ENCODE measurements at regions not wholly inside any gene's neighbourhood (a gene's known extent, or its start where the extent isn't known, plus 50 kb on each side); places are given as distances from the start of the nearest gene placed in this dataset.
"Not testable (repeated sequence)": the region's sequence is repeated elsewhere in the genome, so short reads cannot be mapped to it uniquely, and the experiment has no call there.

DNA sequence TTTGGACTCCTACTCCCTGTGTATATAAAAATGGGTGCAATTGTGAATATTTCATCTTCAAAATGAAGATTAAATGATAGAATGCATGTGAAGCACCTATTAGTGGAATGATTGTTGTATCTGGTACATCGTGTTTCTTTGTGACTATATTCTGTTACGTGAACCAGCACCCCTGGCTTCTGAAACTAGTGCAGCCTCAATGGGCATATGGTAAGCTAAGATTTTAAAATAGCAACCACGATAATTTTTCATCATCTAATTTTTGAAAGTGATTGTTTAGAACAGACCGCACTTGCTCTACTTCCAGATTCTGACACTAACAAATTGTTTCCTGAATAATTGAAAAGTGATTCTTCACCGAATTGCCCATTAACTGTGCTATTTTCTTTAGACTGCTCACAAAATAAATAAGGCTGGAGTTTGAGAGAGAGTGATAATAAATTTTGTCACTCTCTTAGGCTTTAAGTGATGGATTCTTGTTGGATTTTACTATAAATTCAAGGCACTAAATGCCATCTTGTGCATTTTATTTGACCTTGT, 806.1 kb upstream of the LRATD1 start:
- DNase-seq (ENCODE audit: low read depth, low spot score): no peak

DNA sequence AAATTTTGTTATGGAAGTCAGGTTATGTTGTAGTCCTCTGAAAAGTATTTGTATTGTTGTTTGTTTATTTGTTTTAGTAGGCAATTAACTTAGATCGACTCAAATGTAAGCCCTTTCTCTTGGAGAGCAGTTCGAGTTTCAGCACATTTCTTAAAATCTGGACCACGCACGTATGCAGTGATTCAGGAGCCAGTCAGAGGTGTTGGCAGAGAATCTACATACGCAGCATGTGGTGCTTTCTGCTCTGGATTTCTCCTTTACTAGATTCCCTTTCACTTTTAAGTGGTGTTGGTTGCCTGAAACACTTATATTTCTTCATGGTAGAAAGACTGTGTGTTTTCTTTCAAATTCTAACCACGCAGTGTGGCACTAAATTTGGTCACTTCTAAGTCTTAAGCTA, 773.9 kb upstream of the LRATD1 start:
- DNase-seq (ENCODE audit: low read depth, low spot score): no peak

GRCh38 chr2:13868275-13868674, 764.2 kb upstream of the LRATD1 start:
- DNase-seq (ENCODE audit: low read depth, low spot score): not testable (repeated sequence)

DNA sequence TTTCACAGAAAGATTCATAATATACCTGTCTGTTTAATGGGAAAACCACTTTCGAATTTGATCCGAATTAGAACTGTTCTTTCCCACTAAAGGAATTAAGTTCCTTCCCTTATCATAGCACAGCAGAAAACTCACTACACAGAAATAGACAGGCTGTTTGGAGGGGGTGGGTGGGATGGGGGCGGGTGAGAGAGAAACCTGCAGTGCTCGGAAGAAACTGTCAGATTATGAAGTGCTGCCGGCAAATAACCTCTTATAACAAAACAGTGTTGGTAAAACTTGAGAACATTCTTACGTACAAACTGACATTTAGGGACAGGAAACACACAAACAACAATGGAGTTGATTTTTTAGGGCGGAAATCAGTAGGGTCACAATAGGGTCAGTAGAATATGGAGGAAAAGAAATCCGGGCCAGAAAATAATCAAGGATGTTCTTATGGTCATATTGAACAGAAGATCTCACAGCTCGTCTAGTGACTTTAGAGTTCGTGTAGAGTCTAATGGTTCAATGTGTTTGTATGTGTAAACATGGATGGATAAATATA, 756.0 kb upstream of the LRATD1 start:
- DNase-seq (ENCODE audit: low read depth, low spot score): no peak

DNA sequence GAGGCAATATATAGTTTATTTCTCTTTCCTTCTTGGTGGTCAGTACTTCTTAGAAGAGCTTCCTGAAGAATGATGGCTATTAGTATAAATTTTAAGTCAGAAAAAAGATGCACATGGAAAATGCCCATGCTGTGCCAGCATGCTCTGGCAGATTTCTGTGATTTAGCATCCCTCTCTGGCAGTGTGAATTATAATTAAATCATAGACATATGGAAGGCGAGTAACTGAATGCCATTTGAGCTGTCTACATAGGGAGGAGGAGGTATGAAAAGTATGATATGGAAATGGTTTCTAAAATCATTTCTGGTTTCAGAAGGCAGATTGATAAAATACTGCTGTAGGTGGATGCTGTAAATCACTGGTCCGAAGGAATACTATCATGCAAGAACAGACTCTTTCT, 754.9 kb upstream of the LRATD1 start:
- no peak for DNase-seq (ENCODE audit: low read depth, low spot score)

GRCh38 chr2:13884291-13884976, 748.1 kb upstream of the LRATD1 start:
- no peak for DNase-seq (ENCODE audit: low read depth, low spot score)

- DNase-seq (ENCODE audit: low read depth, low spot score): no peak
Measured at GRCh38 chr2:13901526-13901925, 731.0 kb upstream of the LRATD1 start.

- DNase-seq (ENCODE audit: low read depth, low spot score): no peak
Measured at GRCh38 chr2:13905831-13906230, 726.7 kb upstream of the LRATD1 start.

DNA sequence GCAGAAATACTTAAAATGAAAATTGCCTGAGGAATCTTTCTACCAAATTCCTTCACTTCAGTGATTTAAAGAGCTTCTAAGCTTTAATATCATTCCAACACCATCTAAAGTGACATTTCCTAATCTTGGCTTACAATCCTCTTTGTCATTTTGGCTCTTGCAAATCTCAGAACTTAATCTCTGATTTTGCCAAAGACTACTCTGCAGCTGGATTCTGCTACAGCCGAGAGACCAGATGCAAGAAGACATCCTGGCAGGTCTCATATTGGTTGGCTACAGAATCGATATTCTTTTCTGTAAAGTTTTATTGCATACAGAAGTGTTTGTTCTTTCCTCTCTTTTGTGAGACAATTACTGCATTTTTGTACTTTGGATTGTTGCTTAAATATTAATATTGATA, 716.5 kb upstream of the LRATD1 start:
- no peak for DNase-seq (ENCODE audit: low read depth, low spot score)

DNA sequence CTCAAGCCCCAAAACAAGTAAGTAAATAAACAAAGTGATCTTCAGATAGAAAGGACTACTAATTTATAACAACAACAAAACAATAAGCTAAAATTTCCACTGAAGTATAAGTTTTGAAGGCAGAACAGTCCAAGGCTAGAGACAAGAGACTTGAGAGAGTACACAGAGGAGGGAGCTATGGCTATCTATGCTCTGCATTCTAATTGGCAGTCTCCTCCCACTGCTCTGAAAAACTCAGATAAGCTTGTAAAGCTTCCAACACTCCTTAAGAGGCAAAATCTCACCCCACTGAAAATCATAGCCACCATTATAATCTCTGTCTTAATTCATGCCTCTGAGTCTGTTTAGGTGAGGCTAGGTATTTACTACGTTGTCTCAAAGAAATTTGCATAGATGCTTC, 714.6 kb upstream of the LRATD1 start:
- no peak for DNase-seq (ENCODE audit: low read depth, low spot score)

GRCh38 chr2:13919981-13920382, 712.5 kb upstream of the LRATD1 start:
- DNase-seq (ENCODE audit: low read depth, low spot score): no peak

- DNase-seq (ENCODE audit: low read depth, low spot score): no peak
Measured at GRCh38 chr2:13921245-13921644, 711.3 kb upstream of the LRATD1 start.

- no peak for DNase-seq (ENCODE audit: low read depth, low spot score)
Measured at GRCh38 chr2:13923823-13924222, 708.7 kb upstream of the LRATD1 start.

DNA sequence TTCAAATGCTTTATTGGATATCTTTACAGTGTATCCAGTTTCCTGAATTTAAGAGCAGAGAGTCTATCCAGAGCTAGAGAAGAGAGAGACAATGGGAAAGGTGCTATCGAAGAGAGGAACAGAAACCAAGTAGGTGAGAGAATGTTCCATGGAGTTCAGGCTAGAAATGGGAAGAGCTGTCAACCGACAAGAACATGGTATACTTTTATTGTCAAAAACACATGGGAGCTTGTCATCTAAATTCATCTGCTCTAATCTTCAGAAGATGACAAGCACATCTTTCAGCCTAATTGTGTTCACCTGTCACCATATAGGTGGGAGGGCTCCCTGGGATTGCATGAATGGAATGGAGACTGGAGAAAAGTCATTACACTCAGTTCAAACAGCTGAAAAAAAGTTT, 690.4 kb upstream of the LRATD1 start:
- no peak for DNase-seq (ENCODE audit: low read depth, low spot score)

DNA sequence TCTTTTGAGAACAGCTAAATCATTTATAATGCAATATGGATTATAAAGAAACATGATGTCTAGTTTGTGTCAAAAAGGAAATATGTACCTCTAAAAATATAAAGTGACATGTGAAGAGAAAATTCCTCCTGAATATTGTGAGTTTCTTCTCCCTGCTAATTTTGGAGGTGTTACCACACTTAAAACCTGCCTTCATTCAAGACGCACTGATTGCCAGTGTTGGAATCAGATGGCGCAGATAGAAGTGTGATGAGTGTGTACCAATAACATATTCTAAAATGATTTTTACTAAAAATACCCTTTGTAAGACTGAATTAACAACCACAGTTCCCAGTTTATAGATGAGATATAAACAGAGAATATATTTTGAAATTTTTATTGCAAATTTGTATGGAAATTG, 681.8 kb upstream of the LRATD1 start:
- no peak for DNase-seq (ENCODE audit: low read depth, low spot score)

DNA sequence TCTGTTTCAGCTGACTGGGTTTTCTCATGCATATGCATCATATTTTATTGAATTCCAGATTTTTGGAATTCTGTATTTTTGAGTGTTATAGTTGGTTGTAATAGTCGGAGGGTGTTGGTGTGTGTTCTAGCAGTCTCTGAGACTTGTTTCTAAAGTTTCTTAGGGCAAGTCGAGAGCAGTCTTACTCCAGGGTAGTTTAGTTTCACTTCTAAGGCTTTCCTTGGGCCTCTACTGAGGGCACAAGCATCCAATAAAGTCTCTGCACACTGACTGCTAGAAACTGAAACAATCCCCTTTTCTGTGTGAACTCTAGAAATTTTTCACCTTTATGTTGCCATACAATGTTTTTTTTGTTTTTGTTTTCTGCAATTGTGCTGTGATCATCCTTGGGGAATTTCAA, 663.7 kb upstream of the LRATD1 start:
- no peak for DNase-seq (ENCODE audit: low read depth, low spot score)

DNA sequence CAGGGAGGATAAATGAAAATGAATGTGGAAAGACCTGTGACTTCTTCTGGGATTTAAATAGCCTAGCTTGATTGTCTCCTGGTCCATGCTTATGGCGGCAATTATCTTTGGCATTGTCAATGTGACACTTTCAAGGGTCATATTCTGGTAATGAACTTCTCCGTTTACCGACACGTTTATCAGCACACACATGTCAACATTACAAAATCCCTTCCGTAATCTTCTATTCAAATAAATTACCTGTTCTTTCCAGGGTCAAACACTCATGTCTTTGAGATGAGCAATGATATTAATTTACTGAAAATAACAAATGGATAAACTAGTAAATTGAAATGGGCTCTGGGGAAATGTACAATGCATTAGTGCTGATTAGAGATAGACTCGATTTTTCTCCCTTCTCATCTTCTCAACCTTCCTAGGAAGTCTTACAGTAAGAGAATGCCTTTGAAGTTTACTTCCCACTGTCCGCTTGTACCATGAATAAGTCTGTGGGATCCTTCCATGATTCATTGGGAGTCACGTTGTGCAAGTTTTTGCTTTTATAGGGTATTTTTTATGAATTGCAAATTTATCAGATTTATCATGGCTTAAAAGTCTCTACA, 646.3 kb upstream of the LRATD1 start:
- DNase-seq (ENCODE audit: low read depth, low spot score): no peak

DNA sequence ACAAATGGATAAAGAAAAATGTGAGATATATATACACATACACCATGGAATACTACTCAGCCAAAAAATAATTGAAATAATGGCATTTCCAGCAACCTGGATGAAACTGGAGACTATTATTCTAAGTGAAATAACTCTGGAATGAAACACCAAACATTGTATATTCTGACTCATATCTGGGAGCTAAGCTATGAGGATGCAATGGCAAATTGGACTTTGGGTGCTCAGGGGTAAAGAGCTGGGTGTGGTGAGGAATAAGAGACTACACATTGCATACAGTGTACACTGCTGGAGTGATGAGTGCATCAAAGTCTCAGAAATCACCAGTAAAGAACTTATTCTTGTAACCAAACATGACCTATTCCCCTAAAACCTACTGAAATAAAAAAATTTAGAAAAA, 636.0 kb upstream of the LRATD1 start:
- no peak for DNase-seq (ENCODE audit: low read depth, low spot score)

- DNase-seq (ENCODE audit: low read depth, low spot score): no peak
Measured at GRCh38 chr2:14011190-14011589, 621.3 kb upstream of the LRATD1 start.

GRCh38 chr2:14015113-14015630, 617.3 kb upstream of the LRATD1 start:
- DNase-seq (ENCODE audit: low read depth, low spot score): no peak

DNA sequence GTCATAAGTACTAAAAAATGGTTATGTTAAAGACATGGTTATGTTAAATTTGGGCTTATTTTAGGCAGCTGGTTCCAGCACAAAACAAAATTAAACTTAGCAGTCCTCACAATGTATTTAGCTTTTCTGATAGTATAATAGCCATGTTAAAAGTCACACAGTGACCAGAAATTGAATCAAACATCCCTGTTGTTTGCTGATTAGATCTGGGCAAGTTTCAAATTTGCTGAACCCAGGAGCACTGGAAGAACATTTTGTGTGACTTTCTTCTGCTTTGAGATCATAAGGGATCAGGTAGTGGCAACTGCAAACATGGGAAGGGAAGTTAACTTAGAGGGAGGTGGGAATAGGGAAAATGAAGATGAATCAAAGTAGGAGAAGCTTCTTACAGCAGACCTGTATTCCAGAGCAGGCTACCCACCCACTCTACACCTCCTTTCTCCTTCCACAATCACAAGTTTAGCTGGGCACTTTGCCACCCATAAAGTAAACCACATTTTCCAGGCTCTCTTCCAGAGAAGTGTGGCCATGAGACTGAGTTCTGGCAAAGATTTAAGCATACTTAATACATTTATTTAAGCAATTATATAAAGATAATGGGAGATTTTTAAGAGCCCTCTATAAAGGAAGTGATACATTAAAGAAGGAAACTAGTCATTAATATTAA, 616.1 kb upstream of the LRATD1 start:
- DNase-seq (ENCODE audit: low read depth, low spot score): no peak

- no peak for DNase-seq (ENCODE audit: low read depth, low spot score)
Measured at GRCh38 chr2:14018620-14019019, 613.9 kb upstream of the LRATD1 start.
